H1 (cell line): ENCODE measurements at regions not wholly inside any gene's neighbourhood (a gene's known extent, or its start where the extent isn't known, plus 50 kb on each side); places are given as distances from the start of the nearest gene placed in this dataset.
A peak's percentile ranks its signal among the peaks of the same experiment; 100 is the strongest.

Experiments used
- CTCF ChIA-PET: fragments of 300-600 bp; sonication (Branson Sonifier 250); formaldehyde crosslinking; loops from one replicate; lab custom pipeline; 2021; ENCODE audit not compliant: partially characterized antibody; lab: Charles Lee
- POLR2A ChIA-PET: fragments of 300-600 bp; sonication (Branson Sonifier 250); formaldehyde crosslinking; loops from one replicate; lab custom pipeline; 2021; ENCODE audit warnings: inconsistent platforms; ENCODE audit not compliant: partially characterized antibody; lab: Charles Lee
- DNase-seq, 2 experiments: peaks; one replicate each; pipeline versions ENCODE4 v3.0.0 to v3.0.0-alpha.2; 2010 to 2022; ENCODE audit warnings: low spot score in 2 of 2, low read depth in 1 of 2, mixed read lengths in 1 of 2
- FAIRE-seq: peaks from 2 replicates; lab custom pipeline; 2011; peaks lifted over from hg19 to GRCh38; lab: Jason Lieb, UNC
- H2AFZ ChIP-seq: 2 replicates; pipeline ENCODE4 v1.8.1; 2012; ENCODE audit warnings: low read length, inconsistent platforms
- H2AK5ac ChIP-seq: 2 replicates; pipeline ENCODE4 v1.6.1; 2013; ENCODE audit warnings: low read depth, low read length
- H2BK120ac ChIP-seq: replicated peaks from 2 replicates; pipeline ENCODE3; 2013; ENCODE audit warnings: low read depth, low read length, inconsistent platforms
- H2BK12ac ChIP-seq: 2 replicates; pipeline ENCODE4 v1.6.1; 2013; ENCODE audit warnings: low read depth, low read length
- H2BK15ac ChIP-seq: 2 replicates; pipeline ENCODE4 v1.6.1; 2013; ENCODE audit warnings: low read length
- H2BK20ac ChIP-seq: 2 replicates; pipeline ENCODE4 v1.6.1; 2013; ENCODE audit warnings: low read length
- H2BK5ac ChIP-seq: 2 replicates; pipeline ENCODE4 v1.6.1; 2013; ENCODE audit warnings: low read depth, low read length
- H3K14ac ChIP-seq: 2 replicates; pipeline ENCODE4 v1.6.1; 2013; ENCODE audit warnings: inconsistent platforms; ENCODE audit not compliant: insufficient read length
- H3K18ac ChIP-seq: 2 replicates; pipeline ENCODE4 v1.6.1; 2013; ENCODE audit warnings: low read length; ENCODE audit errors: extremely low read depth
- H3K23ac ChIP-seq: 2 replicates; pipeline ENCODE4 v1.6.1; 2013; ENCODE audit warnings: inconsistent platforms; ENCODE audit not compliant: insufficient read length
- H3K23me2 ChIP-seq: 2 replicates; pipeline ENCODE4 v1.6.1; 2013; ENCODE audit warnings: low read depth, low read length
- H3K27ac ChIP-seq: 2 replicates; pipeline ENCODE4 v1.6.1; 2011; ENCODE audit warnings: low read depth, low read length, inconsistent platforms
- H3K27me3 ChIP-seq, 4 experiments: replicated peaks in 1 of 4; 1 replicate in 1 of 4; 2 replicates in 3 of 4; pipeline versions ENCODE4 v1.6.1 to v1.8.1; 2011 to 2013; ENCODE audit warnings: low read length in 3 of 4, mild to moderate bottlenecking in 3 of 4, inconsistent platforms in 2 of 4, mixed read lengths in 2 of 4, moderate library complexity in 1 of 4; ENCODE audit not compliant: control insufficient read depth in 3 of 4, insufficient read depth in 3 of 4; ENCODE audit errors: extremely low read depth in 1 of 4
- H3K36me3 ChIP-seq, 4 experiments: 2 replicates each; pipeline versions ENCODE4 v1.6.1 to v1.8.1; 2011 to 2013; ENCODE audit warnings: mild to moderate bottlenecking in 4 of 4, low read length in 3 of 4, moderate library complexity in 2 of 4, control low read depth in 1 of 4, inconsistent platforms in 1 of 4; ENCODE audit not compliant: insufficient read depth in 4 of 4, control insufficient read depth in 2 of 4
- H3K4ac ChIP-seq: replicated peaks from 2 replicates; pipeline ENCODE3; 2013; ENCODE audit warnings: low read length, low read depth, mixed read lengths, inconsistent platforms; ENCODE audit not compliant: insufficient read length
- H3K4me1 ChIP-seq, 4 experiments: replicated peaks in 1 of 4; 1 replicate in 1 of 4; 2 replicates in 3 of 4; pipeline versions ENCODE4 v1.6.1 to v1.8.1; 2011 to 2013; ENCODE audit warnings: low read length in 3 of 4, inconsistent platforms in 2 of 4, mixed read lengths in 1 of 4; ENCODE audit not compliant: insufficient read depth in 4 of 4, control insufficient read depth in 3 of 4
- H3K4me2 ChIP-seq, 2 experiments: 2 replicates each; pipeline versions ENCODE4 v1.6.1 to v1.8.1; 2011 to 2013; ENCODE audit warnings: low read depth in 2 of 2, low read length in 2 of 2, control low read depth in 1 of 2, inconsistent platforms in 1 of 2, mild to moderate bottlenecking in 1 of 2; ENCODE audit not compliant: insufficient read depth in 1 of 2
- H3K4me3 ChIP-seq, 4 experiments: fragments of 200-600, 300-600 bp in 1 of 4; sonication (generic), shearing (Covaris generic), sonication (Bioruptor Twin) in 1 of 4; 2 replicates each; pipeline versions ENCODE4 v1.5.1 to v1.8.1; 2011 to 2016; ENCODE audit warnings: low read length in 4 of 4, low read depth in 3 of 4, control low read depth in 2 of 4, inconsistent platforms in 2 of 4, mild to moderate bottlenecking in 2 of 4, mixed read lengths in 1 of 4, moderate library complexity in 1 of 4; ENCODE audit not compliant: insufficient read depth in 2 of 4; ENCODE audit errors: extremely low read depth in 1 of 4
- H3K56ac ChIP-seq: replicated peaks from 2 replicates; pipeline ENCODE3; 2013; ENCODE audit warnings: low read depth, mild to moderate bottlenecking, mixed read lengths, low read length, inconsistent platforms; ENCODE audit not compliant: insufficient read length
- H3K79me1 ChIP-seq: 2 replicates; pipeline ENCODE4 v1.6.1; 2013; ENCODE audit warnings: low read depth, low read length, control low read depth
- H3K79me2 ChIP-seq, 2 experiments: 2 replicates each; pipeline versions ENCODE4 v1.6.1 to v1.8.1; 2012 to 2013; ENCODE audit warnings: low read length in 2 of 2, mild to moderate bottlenecking in 2 of 2, inconsistent platforms in 1 of 2; ENCODE audit not compliant: insufficient read depth in 2 of 2, control insufficient read depth in 1 of 2
- H3K9ac ChIP-seq, 4 experiments: replicated peaks in 1 of 4; 1 replicate in 1 of 4; 2 replicates in 3 of 4; pipeline versions ENCODE4 v1.6.1 to v1.8.1; 2011 to 2013; ENCODE audit warnings: low read depth in 3 of 4, low read length in 3 of 4, control low read depth in 2 of 4, mild to moderate bottlenecking in 2 of 4, moderate library complexity in 2 of 4, inconsistent platforms in 1 of 4; ENCODE audit errors: extremely low read depth in 1 of 4
- H3K9me3 ChIP-seq, 2 experiments: 2 replicates each; pipeline versions ENCODE4 v1.6.1 to v1.8.1; 2012 to 2013; ENCODE audit warnings: mild to moderate bottlenecking in 2 of 2, moderate library complexity in 2 of 2, control low read depth in 1 of 2, inconsistent platforms in 1 of 2, low read depth in 1 of 2, low read length in 1 of 2, mixed read lengths in 1 of 2; ENCODE audit not compliant: insufficient read depth in 2 of 2
- H4K20me1 ChIP-seq, 2 experiments: replicated peaks in 1 of 2; 2 replicates each; pipeline versions ENCODE3 to v1.8.1; 2011 to 2013; ENCODE audit warnings: inconsistent platforms in 2 of 2, low read length in 2 of 2, mild to moderate bottlenecking in 1 of 2; ENCODE audit not compliant: insufficient read depth in 2 of 2, control insufficient read depth in 1 of 2
- H4K5ac ChIP-seq: 2 replicates; pipeline ENCODE4 v1.6.1; 2013; ENCODE audit warnings: low read length, low read depth, mixed read lengths, inconsistent platforms; ENCODE audit not compliant: insufficient read length
- H4K8ac ChIP-seq: 2 replicates; pipeline ENCODE4 v1.8.0; 2013; ENCODE audit warnings: mild to moderate bottlenecking, moderate library complexity, low read length, inconsistent platforms; ENCODE audit not compliant: insufficient read depth; ENCODE audit errors: extremely low read depth
- H4K91ac ChIP-seq: replicated peaks from 2 replicates; pipeline ENCODE3; 2013; ENCODE audit warnings: low read length, mixed read lengths, inconsistent platforms; ENCODE audit not compliant: insufficient read length
- ASH2L ChIP-seq: fragments of 200-600, 300-600 bp; sonication (generic); IDR thresholded peaks from one replicate; pipeline ENCODE4 v1.7.1; 2017; ENCODE audit warnings: low read length
- BACH1 ChIP-seq: IDR thresholded peaks from 2 replicates; pipeline ENCODE4 v1.6.1; 2012; ENCODE audit warnings: low read length, improper control_type of control experiment
- CEBPB ChIP-seq: IDR thresholded peaks from 2 replicates; pipeline ENCODE4 v1.6.1; 2012; ENCODE audit warnings: low read depth, low read length
- CTBP2 ChIP-seq: IDR thresholded peaks from 2 replicates; pipeline ENCODE4 v1.7.0; 2011; ENCODE audit warnings: borderline replicate concordance, mild to moderate bottlenecking, moderate library complexity, mixed read lengths, low read length; ENCODE audit not compliant: insufficient read depth, insufficient read length
- EGR1 ChIP-seq: IDR thresholded peaks from 2 replicates; pipeline ENCODE4 v1.6.1; 2011; ENCODE audit warnings: low read depth, low read length, borderline replicate concordance
- GABPA ChIP-seq: IDR thresholded peaks from 2 replicates; pipeline ENCODE4 v1.6.1; 2011; ENCODE audit warnings: mild to moderate bottlenecking, low read length, moderate library complexity, borderline replicate concordance; ENCODE audit not compliant: insufficient read depth
- NRF1 ChIP-seq: IDR thresholded peaks from 2 replicates; pipeline ENCODE4 v1.6.1; 2011; ENCODE audit warnings: mild to moderate bottlenecking, low read depth, low read length, improper control_type of control experiment
- PHF8 ChIP-seq: fragments of 200-600 bp; sonication (generic); conservative IDR thresholded peaks from 2 replicates; pipeline ENCODE4 v1.7.1; 2012; ENCODE audit warnings: low read depth, mild to moderate bottlenecking, inconsistent platforms, low read length, moderate library complexity
- POLR2AphosphoS5 ChIP-seq: IDR thresholded peaks from 2 replicates; pipeline ENCODE4 v1.6.1; 2011; ENCODE audit warnings: low read depth, low read length
- POU5F1 ChIP-seq: IDR thresholded peaks from 2 replicates; pipeline ENCODE4 v1.6.1; 2011; ENCODE audit warnings: low read depth, mild to moderate bottlenecking, low read length, moderate library complexity
- SIRT6 ChIP-seq: IDR thresholded peaks from one replicate; pipeline ENCODE4 v1.7.1; 2012; ENCODE audit warnings: low read length, inconsistent platforms
- SUZ12 ChIP-seq: fragments of 200-600 bp; sonication (generic); IDR thresholded peaks from 2 replicates; pipeline ENCODE4 v1.6.1; 2012; ENCODE audit warnings: mild to moderate bottlenecking, inconsistent platforms, low read length, moderate library complexity, mixed read lengths
- TAF7 ChIP-seq: optimal IDR thresholded peaks from 2 replicates; pipeline ENCODE3; 2011; ENCODE audit warnings: low read depth, mild to moderate bottlenecking, inconsistent platforms, low read length, moderate library complexity, borderline replicate concordance
- TCF12 ChIP-seq: IDR thresholded peaks from 2 replicates; pipeline ENCODE4 v1.6.1; 2011; ENCODE audit warnings: low read depth, mild to moderate bottlenecking, low read length
- YY1 ChIP-seq: IDR thresholded peaks from 2 replicates; pipeline ENCODE4 v1.6.1; 2011; ENCODE audit warnings: low read depth, mild to moderate bottlenecking, low read length
- WGBS, 2 experiments: shearing (Covaris generic) in 1 of 2; methylation state at CpG; one replicate each; pipeline versions ENCODE4 v1.1.6 to v1.1.7; 2013 to 2015; ENCODE audit warnings: low lambda C conversion rate in 2 of 2, mixed read lengths in 2 of 2, inconsistent platforms in 1 of 2, low coverage in 1 of 2, missing lambda C conversion rate in 1 of 2; ENCODE audit not compliant: insufficient replicate concordance in 2 of 2, insufficient coverage in 1 of 2, insufficient read length in 1 of 2; ENCODE audit errors: extremely low coverage in 1 of 2, missing lambda C conversion rate in 1 of 2; 5-methylcytosine and 5-hydroxymethylcytosine counted together

- 0 out of 4 replicates have a peak, but pooled peaks cover 0 to 8% of the 10 kb centered on the region in 2 experiments for H3K79me2 ChIP-seq
- no peak overlapping the region for H3K23ac ChIP-seq
- peaks cover 4% of the 10 kb centered on the region; the same call in 1 of the 2 replicates for H3K79me1 ChIP-seq
- H3K27me3 ChIP-seq = no peaks in the 10 kb centered on the region
- 92% methylated on average over 5 of the region's 5 CpGs; no CpG with 5 or more reads in 1 of the 2 experiments for WGBS, 2 experiments
- peak overlapping the region; percentile 31; the same call in 1 of the 2 replicates for H4K8ac ChIP-seq
- FAIRE-seq = no peak
- H3K4me3 ChIP-seq = no peak overlapping the region
- H3K4ac ChIP-seq = no peak overlapping the region
- no peak overlapping the region for H2AK5ac ChIP-seq
- H3K56ac ChIP-seq = no peak overlapping the region
- H3K4me1 ChIP-seq = no peaks in the 10 kb centered on the region
- H3K23me2 ChIP-seq = no peaks in the 10 kb centered on the region
- no peak overlapping the region for H3K9ac ChIP-seq
- H4K91ac ChIP-seq = no peak overlapping the region
- POLR2A ChIA-PET = no interaction called here
- no peak overlapping the region for H3K18ac ChIP-seq
- TF ChIP-seq SUZ12 (no peak), POU5F1 (no peak), PHF8 (no peak), TAF7 (no peak), CTBP2 (no peak), ASH2L (no peak), CEBPB (no peak), POLR2AphosphoS5 (no peak), GABPA (no peak), TCF12 (no peak), YY1 (no peak), NRF1 (no peak), BACH1 (no peak), SIRT6 (no peak), EGR1 (no peak)
- TF ChIP-seq, all 59 proteins: peak for 0
- Histone ChIP-seq H3K4me2 (no peak overlapping the region), H2BK5ac (no peak overlapping the region), H4K5ac (no peak overlapping the region), H3K14ac (no peak overlapping the region), H2AFZ (no peak overlapping the region), H3K9me3 (no peaks in the 10 kb centered on the region), H2BK120ac (no peak overlapping the region), H4K20me1 (peaks cover 0 to 6% of the 10 kb centered on the region in 2 experiments), H3K36me3 (no peaks in the 10 kb centered on the region), H2BK15ac (no peak overlapping the region), H2BK20ac (no peak overlapping the region), H2BK12ac (no peak overlapping the region), H3K27ac (no peak overlapping the region)
- CTCF ChIA-PET = interaction anchor here (0.7 to 1.9 kb wide), 3 partner anchors 17 to 99 kb away, joined by 3 to 6 read pairs (median 5); no protein-coding TSS in a partner anchor
- no peak for DNase-seq
These were observed 56.5 kb upstream of the PPARA start for GRCh38 chr22:46093796-46094195.
